Mononuclear cell (primary cell): ENCODE measurements at regions not wholly inside any gene's neighbourhood (a gene's known extent, or its start where the extent isn't known, plus 50 kb on each side); places are given as distances from the start of the nearest gene placed in this dataset.

Experiments
- H3K27me3 ChIP-seq: 2 replicates; pipeline ENCODE4 v1.6.0; 2011; ENCODE audit warnings: low read length, control low read depth; ENCODE audit not compliant: insufficient read depth
- H3K4me1 ChIP-seq: 2 replicates; pipeline ENCODE4 v1.5.1; 2011; ENCODE audit warnings: mild to moderate bottlenecking, low read length, control low read depth; ENCODE audit not compliant: insufficient read depth
- H3K4me3 ChIP-seq: 2 replicates; pipeline ENCODE4 v1.5.1; 2011; ENCODE audit warnings: mild to moderate bottlenecking, low read length, moderate library complexity
- H3K9me3 ChIP-seq: 2 replicates; pipeline ENCODE4 v1.5.1; 2011; ENCODE audit warnings: low read depth, mild to moderate bottlenecking, control low read depth, low read length

- H3K4me1 ChIP-seq = peaks cover 6% of the 10 kb centered on the region
- H3K9me3 ChIP-seq = no peaks in the 10 kb centered on the region
- H3K27me3 ChIP-seq = no peaks in the 10 kb centered on the region
- no peak overlapping the region for H3K4me3 ChIP-seq
These were observed 559.6 kb downstream of the CD83 start for GRCh38 chr6:14676977-14677781.

GRCh38 chr6:14681699-14682487 is 564.0 kb upstream of the JARID2 start:
- H3K4me1 ChIP-seq = no peaks in the 10 kb centered on the region
- H3K4me3 ChIP-seq = no peak overlapping the region
- H3K27me3 ChIP-seq = no peaks in the 10 kb centered on the region
- H3K9me3 ChIP-seq = no peaks in the 10 kb centered on the region

GRCh38 chr6:14682812-14683211 is 563.1 kb upstream of the JARID2 start:
- no peaks in the 10 kb centered on the region for H3K4me1 ChIP-seq
- H3K9me3 ChIP-seq = no peaks in the 10 kb centered on the region
- H3K4me3 ChIP-seq = no peak overlapping the region
- H3K27me3 ChIP-seq = no peaks in the 10 kb centered on the region

- Histone ChIP-seq H3K4me1 (no peaks in the 10 kb centered on the region), H3K4me3 (no peak overlapping the region), H3K27me3 (no peaks in the 10 kb centered on the region), H3K9me3 (no peaks in the 10 kb centered on the region)
These were observed 556.2 kb upstream of the JARID2 start for GRCh38 chr6:14689639-14690038.

GRCh38 chr6:14690120-14691056 is 555.5 kb upstream of the JARID2 start:
- Histone ChIP-seq H3K4me1 (no peaks in the 10 kb centered on the region), H3K9me3 (no peaks in the 10 kb centered on the region), H3K4me3 (no peak overlapping the region), H3K27me3 (no peaks in the 10 kb centered on the region)

GRCh38 chr6:14692208-14692607 is 553.7 kb upstream of the JARID2 start:
- H3K27me3 ChIP-seq = no peaks in the 10 kb centered on the region
- no peaks in the 10 kb centered on the region for H3K9me3 ChIP-seq
- no peak overlapping the region for H3K4me3 ChIP-seq
- H3K4me1 ChIP-seq = no peaks in the 10 kb centered on the region

GRCh38 chr6:14693301-14694192 is 552.3 kb upstream of the JARID2 start:
- H3K9me3 ChIP-seq = no peaks in the 10 kb centered on the region
- H3K4me3 ChIP-seq = no peak overlapping the region
- H3K4me1 ChIP-seq = no peaks in the 10 kb centered on the region
- no peaks in the 10 kb centered on the region for H3K27me3 ChIP-seq

- Histone ChIP-seq H3K27me3 (no peaks in the 10 kb centered on the region), H3K4me3 (no peak overlapping the region), H3K9me3 (no peaks in the 10 kb centered on the region), H3K4me1 (no peaks in the 10 kb centered on the region)
These were observed 551.6 kb upstream of the JARID2 start for GRCh38 chr6:14694308-14694707.

GRCh38 chr6:14695579-14695978 is 550.3 kb upstream of the JARID2 start:
- Histone ChIP-seq H3K4me1 (no peaks in the 10 kb centered on the region), H3K27me3 (no peaks in the 10 kb centered on the region), H3K4me3 (no peak overlapping the region), H3K9me3 (no peaks in the 10 kb centered on the region)

- Histone ChIP-seq H3K9me3 (no peaks in the 10 kb centered on the region), H3K4me3 (no peak overlapping the region), H3K27me3 (no peaks in the 10 kb centered on the region), H3K4me1 (peaks cover 6% of the 10 kb centered on the region)
These were observed 549.5 kb upstream of the JARID2 start for GRCh38 chr6:14696367-14696766.

- Histone ChIP-seq H3K4me3 (no peak overlapping the region), H3K27me3 (no peaks in the 10 kb centered on the region), H3K9me3 (no peaks in the 10 kb centered on the region), H3K4me1 (peaks cover 16% of the 10 kb centered on the region)
These were observed 548.4 kb upstream of the JARID2 start for GRCh38 chr6:14697427-14697826.

- no peaks in the 10 kb centered on the region for H3K9me3 ChIP-seq
- H3K4me3 ChIP-seq = no peak overlapping the region
- H3K27me3 ChIP-seq = no peaks in the 10 kb centered on the region
- H3K4me1 ChIP-seq = peaks cover 20% of the 10 kb centered on the region
These were observed 545.9 kb upstream of the JARID2 start for GRCh38 chr6:14699803-14700601.

- H3K9me3 ChIP-seq = no peaks in the 10 kb centered on the region
- H3K27me3 ChIP-seq = no peaks in the 10 kb centered on the region
- H3K4me3 ChIP-seq = no peak overlapping the region
- peaks cover 27% of the 10 kb centered on the region for H3K4me1 ChIP-seq
These were observed 543.9 kb upstream of the JARID2 start for GRCh38 chr6:14701946-14702345.
